Activated effector memory CD4-positive, alpha-beta T cell treated with Interleukin-2 at 50 U/mL for 16 hours (primary cell): ENCODE measurements at regions not wholly inside any gene's neighbourhood (a gene's known extent, or its start where the extent isn't known, plus 50 kb on each side); places are given as distances from the start of the nearest gene placed in this dataset.
"Not testable (repeated sequence)": the region's sequence is repeated elsewhere in the genome, so short reads cannot be mapped to it uniquely, and the experiment has no call there.

Source experiments
- DNase-seq: peaks from one replicate; pipeline ENCODE4 v3.0.0-alpha.2; 2020

DNA sequence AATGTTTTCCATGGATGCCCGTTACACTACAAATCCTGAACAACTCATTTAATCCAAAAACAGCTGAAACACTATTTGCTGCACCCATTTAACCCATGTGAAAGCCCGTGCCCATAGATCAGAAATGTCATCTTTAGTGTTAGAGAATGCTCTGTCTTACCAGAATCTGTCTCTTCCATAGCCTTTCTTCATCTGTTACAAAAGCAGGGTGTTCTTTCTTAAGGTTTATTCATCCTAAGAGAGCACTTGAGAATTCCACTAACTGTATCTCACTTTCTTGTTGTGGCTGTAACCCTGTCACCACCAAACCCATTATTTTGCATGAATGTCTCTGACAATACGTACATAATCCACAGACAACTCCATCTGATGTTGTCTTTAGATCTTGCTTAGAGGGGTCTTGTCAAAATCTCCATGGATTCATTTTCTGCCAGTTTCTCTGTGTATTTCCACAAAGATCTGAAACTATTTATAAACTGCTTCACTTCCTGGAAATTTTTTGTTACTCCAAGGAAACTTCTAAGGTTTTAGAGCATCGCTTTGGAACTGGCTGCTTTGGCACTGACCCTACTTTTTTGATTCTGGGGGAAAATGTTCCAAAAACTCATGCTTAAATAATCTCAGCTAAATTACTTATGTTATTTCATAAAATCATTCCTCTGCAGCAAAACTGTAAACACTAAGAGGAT is 167.8 kb upstream of the CCDC54 start:
- DNase-seq = no peak

DNA sequence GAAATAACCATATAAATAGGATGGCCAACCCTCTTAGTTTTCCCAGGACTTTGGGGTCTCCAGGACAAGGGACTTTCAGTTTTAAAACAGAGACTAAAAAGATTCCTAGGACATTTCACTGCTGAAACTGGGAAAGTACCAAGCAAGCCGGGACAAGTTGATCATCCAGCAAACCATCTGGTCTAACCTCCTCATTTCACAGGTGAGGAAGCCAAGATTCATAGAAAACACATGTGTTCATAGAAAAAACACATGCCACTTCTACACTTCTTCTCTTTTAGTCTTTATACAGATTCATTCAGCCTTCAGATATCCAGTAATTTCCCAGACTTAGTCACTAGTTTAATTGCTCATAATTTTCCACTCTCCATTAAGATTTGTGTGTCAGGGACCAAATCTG is 165.6 kb upstream of the CCDC54 start:
- no peak for DNase-seq

DNA sequence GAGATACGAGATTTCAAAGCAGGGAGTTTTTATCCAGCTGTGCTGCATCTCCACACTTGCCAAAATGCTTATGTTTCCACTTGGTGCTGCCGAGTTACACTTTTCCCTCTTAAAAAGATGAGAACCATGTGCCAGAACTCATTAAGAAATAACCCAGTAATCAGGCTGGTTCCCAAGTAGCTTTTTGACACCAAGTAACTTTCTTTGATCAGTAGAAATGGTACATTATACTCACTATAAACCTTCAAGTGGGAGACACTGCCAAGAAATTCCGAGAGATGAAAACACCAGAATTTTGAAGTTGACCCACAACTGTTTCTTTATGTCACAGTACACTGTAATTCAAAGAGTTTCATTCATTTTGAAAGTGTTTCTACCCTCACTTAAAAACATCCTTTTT is 164.6 kb upstream of the CCDC54 start:
- no peak for DNase-seq

DNA sequence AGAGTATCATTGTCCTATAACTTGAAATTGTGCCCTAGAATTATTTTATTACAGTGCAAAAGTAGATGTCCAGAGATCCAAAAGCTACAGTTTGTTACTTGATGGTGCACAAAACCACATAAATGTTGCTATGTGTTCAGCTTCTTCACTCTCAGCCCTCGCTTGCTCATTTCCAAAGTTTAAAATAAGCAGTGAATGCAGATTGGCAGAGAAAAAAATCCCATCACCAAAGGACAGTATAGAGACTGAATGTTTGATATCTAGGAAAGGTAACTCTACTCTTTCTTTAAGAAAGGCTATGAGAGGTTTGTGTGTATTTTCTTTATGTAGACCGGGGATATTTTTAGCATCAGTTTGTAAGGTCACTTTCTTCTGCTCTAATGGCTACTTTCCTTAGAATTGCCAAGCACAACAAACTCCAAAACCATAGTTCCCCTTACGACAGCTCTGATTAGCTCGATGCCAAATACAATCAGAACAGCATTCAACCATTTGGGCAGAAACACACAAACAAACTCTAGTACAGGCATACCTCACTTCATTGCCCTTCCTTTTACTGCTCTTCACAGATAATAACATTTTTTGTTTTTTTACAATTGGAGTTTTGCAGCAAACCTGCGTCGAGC is 164.1 kb upstream of the CCDC54 start:
- no peak for DNase-seq

DNA sequence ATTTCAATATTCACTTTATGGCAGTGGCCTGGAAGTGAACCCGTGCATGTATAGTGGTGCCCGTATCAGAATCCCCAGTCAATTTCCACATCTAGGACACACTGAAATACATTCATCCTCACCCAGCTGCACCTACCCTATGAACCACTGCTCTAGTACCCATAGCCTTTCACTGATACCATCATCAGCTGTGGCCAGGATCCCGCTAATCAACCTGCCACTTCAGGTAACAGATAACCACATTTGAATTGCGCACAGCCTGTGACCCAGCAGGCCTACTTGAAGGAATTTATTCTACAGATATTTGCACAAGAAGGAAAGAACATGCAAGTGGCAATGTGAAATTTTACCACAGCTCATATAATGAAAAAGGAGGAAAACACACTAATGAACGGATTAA is 161.0 kb upstream of the CCDC54 start:
- DNase-seq = no peak

DNA sequence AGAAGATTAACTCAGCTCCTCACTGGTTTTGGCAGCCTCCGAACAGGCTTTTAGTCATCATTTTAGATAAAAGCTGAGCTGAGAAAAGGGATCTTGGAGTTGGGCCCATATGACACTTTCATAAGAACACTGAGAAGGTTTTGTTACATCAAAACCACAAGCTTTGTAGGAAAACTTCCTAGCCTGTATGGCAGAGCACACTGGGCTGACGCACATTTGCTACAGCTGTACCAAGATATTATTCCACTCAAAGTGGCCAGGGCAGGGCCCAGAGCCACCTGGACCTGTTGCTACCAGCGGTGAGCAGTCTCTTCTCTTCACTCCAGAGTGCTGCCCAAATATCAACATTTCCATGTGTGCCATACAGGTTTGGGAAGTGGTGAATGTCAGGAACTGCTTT is 160.5 kb upstream of the CCDC54 start:
- no peak for DNase-seq

DNA sequence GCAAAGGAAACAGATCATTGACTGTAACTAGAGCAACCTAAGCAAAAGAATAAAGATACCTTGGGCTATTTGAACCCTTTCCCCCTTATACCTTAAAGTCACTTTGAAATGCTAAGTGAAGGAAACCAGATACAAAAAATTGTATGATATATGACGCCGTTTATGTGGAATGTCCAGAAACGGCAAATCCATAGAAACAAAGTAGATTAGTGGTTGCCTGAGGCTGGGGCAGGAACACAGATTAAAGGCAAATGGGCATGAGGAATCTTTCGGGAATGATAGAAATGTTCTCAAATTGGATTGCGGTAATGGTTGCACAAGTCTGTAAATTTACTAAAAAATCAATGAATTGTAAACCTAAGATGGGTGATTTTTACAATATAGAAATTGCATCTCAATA is 160.1 kb upstream of the CCDC54 start:
- no peak for DNase-seq

DNA sequence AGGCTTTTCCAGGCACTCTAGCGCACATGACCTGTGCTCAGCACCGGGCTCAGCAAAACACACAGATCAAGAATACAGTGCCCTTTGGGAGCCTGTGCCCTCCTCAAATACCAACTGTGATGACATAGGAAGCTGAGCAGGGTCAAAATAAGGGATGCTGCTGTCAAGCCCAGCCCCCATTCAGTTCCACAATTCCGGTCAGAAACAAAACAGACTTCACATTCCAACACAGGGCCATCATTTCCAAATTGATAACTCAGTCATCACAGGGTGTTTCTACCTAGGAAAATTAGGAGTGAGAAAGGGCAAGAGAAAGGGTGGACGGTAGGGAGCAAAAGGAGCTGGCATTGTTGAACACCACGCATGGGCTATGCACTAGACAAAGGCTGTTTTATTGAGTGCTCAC is 158.4 kb upstream of the CCDC54 start:
- no peak for DNase-seq

DNA sequence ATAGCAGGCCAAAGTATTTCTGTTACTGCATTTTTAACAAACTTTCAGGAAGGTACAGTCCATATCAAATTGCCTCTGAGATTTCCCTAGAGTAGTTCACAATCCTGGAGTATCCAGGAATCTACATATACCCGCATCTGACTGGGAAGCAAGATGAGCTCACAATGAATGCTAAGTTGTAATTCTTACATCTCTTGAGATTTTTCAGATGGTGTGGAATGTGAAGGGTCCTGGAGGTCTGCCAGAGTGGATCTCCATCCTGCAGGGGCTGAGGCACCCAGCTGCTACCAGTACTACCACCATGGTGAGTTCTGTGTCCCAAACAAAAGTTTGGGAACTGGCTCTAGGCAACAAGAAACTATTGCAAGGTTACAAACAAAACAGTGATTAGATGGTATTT is 156.7 kb upstream of the CCDC54 start:
- no peak for DNase-seq

DNA sequence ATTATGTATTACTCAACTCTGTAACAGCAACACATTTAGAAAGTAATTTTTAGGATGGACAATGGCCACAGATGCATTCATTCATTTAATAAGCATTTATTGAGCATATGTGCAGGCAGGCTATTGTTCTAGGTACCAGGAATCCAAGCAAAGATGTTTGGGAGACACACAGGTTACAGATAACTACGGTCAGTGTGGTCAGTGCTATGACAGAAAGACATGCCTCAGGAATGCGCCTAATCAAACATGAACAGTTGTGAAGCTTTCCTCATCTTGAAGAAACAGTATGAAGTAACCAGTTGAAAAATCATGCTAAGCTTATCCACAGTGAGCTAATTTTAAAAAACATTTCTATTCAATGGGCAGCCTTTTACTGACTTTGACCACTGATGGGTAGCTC is 155.4 kb upstream of the CCDC54 start:
- no peak for DNase-seq

DNA sequence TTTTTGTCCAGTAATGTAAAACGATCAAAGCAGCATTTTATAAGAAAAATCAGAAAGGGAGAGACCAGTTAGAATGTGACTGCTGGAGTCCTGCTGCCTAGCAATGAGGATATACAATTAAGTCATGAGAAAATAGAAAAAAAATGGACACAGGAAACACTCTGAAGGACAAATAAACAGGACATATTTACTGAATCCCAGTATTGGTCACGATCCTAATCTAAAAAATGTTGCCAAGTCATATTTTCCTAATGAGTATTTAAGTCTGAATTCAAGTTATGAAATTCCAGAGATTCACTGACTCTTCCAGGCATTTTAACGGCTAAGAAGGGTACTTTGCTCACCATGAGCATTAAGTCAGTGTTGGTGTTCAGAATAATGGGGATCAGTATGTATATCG is 154.3 kb upstream of the CCDC54 start:
- no peak for DNase-seq

DNA sequence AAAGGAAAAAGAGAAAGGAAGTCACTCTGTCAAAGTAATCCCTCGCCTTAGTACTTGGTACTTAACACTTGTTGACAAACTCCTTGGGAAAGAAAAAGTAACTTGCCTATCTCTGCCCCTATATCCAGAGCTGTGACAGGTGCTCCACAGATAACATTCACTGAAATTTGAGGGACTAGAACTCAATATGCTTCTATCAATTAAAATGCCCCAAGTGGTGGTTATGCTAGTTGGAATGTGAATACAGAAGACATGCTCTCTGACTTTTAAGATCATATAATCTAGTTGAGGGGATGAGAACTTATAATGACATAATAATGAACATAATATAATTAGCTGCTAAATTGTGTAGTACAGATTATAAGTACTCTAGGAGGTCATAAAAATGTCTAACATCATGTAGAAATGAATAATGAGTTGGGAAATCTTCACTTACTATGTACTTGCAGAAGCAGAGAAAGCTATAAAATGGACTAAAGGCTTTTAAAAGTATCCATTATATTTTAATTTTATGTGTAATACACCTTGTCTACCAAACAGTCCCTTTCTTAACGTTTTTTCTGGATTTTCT is 153.1 kb upstream of the CCDC54 start:
- no peak for DNase-seq

DNA sequence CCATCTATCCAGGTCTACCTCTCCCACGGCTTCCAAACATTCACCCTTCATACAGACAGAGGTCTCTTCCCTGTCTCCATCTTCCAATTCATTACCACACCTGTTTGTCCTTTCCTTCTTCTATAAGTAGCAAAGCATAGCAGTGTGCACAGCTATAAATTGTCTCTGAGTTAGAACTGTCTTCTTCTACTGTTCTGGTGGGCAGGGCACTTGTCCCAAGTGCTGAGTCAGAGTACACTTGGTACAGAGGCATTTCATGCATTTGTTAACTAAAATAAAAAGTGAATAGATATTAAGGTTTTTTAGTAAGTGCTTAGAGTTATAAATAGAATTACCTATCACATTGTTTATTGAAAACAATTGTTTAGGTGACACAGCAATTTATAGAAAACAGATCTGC is 150.1 kb upstream of the CCDC54 start:
- no peak for DNase-seq

DNA sequence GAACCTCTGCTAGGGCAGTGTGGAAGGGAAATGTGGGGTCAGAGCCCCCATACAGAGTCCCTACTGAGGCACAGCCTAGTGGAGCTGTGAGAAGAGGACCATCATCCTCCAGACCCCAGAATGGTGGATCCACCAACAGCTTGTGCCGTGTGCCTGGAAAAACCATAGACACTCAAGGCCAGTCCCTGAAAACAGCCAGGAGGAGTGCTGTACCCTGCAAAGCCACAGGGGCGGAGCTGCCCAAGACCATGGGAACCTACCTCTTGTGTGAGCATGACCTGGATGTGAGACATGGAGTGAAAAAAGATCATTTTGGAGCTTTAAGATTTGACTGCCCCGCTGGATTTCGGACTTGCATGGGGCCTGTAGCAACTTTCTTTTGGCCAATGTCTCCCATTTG is 143.4 kb upstream of the CCDC54 start:
- not testable (repeated sequence) for DNase-seq

DNA sequence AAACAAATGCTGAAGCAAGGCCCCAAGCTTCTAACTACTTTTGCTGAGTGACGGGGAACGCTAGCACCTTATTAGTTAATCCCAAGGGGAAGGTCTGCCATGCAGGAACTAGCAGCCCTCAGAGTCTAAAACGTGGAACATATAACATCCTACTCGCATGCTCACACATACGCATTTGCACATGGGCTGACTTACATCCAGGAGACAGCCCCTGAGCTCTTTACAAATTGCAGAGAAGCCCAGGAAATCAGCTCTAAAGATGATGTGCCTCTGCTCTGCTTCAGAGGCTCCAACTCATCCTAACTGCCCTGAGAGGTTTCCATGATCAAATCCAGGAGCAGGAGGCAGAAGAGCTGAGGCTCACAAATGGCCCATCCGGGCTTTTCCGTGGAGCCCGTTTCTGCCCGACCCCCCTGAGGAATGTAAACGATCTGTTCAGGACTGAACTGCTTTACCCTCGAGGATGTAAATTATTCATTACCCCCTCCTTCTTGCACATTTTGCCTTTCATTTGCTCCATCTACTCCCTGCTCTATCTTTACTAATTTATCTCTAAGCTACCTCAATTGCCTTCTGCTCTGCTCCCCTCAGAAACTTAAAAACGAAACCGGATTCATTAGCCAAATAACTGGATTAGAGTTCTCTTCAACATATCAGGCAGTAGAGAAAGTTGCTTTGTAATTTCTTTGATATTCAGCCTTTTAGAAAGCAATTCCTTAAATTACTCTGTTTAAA is 141.9 kb upstream of the CCDC54 start:
- DNase-seq = no peak

DNA sequence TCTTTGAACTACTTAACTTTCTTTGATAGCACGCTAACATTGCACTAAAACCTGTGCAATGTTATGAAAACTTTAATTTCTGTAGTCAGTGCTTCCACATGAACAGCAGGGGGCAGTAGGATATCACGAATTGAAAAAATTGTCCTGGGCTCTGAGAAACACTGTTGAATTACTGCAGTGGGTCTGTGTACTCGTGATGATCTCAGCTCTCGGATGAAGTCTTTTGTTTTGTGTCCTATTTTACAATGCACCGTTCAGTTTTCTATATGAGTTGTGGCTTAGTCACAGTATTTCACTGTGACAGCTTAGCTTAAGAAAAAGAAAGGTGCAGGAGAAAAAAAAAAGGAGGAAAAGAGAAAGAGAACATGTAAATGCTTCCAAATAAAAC is 141.3 kb upstream of the CCDC54 start:
- no peak for DNase-seq

DNA sequence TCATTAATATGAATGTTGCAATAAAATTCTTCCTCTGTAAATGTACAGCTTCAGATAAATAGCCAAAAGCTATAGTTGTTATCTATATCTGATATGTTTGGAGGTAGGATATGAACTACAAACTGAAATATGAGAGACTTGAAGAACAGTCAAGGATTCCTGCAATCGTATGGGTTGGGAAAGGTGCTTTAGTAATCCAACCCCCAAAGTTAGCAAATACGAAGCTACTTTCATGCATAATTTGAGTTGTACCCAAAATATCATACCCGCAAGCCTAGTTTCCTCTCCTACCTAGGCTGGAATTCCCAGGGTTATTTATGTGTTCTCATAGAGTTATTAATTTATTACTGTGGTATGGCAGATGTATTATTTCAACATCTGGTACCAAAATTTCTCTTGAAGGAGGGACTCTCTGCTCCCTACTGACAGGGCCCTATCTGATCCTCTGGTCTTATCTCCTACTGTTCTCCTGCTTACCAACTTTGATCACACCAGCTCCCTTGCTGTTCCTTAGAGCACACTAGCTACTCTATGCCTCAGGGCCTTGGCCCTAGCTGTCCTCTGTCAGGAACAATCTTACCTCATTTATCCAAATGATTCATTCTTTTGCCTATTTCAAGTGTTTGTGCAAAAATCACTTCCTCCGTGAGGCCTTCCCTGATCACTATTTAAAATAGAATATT is 140.4 kb upstream of the CCDC54 start:
- no peak for DNase-seq

DNA sequence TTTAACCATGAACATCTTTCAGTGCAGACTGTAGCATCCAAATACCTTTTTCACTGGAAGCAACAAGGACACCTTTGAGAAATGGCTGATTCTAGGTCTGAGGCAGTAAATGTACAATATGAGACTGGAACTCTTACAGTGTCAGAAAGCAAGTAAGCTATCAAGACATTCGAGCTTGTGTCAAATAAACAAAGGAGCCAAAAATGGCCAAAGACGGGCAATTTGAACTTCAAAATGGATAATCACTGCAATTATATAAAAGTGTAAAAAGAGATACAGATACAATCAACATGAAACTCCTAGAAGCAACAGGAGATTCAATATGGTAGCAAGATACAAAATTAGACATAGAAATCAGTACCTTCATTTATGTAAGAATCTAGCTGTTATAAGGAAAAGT is 138.5 kb upstream of the CCDC54 start:
- no peak for DNase-seq

DNA sequence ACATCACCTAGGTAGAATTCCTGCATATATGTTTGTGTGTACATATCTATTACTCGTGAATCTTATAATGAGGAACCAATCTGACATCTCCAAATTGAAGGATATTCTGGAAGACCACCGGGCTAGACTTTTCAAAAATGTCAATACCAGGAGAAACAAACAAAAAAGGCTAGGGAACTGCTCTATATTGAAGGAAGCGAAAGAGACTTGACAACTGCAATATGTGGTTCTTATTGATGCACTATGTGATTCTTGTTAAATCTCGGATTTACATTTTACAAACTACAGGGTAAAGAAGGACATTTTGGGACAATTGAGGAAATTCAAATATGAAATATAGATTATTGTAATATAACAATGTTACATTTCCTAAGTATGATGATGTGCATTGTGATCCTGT is 137.5 kb upstream of the CCDC54 start:
- DNase-seq = no peak

DNA sequence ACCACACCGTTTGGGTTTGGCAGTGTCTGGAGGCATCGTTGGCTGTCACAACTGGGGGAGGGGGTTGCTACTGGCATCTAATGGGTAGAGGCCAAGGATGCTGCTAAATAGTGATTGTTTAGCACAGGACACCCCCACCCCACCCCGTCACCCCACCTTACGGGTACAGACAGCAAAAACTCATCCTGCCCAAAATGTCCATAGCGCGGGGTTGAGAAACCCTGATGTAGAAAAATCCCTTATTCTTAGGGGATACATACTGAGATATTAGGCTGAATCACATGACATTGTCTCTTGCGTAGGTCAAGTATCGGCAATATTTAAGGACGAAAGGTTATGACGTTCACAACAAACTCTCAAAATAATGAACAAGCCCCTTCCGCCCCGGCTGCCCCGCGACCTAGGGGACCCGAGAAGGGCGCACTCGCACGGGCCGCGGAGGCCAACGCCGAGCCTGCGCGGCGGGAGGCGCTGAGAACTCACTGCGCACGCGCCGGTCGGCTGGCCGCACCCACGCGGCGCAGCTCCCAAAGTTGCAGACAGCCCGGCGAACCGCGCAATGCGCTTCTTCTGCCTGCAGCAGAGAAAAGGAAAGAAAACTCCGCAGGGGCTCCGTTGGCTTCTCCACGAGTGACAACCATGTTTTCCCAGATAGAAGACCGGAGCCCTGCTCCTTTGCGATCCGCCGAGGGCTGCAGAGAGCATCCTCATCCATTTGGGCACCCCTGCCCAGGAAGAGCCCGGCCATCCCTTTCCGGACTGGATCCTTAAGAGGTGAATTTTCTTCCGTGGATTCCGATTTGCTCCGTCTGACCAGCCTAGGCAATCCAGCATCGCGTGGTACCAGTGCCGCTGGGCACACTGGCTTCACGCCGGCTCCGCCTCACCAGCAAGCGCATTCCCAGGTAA is 136.8 kb upstream of the CCDC54 start:
- peak; percentile 63 for DNase-seq

DNA sequence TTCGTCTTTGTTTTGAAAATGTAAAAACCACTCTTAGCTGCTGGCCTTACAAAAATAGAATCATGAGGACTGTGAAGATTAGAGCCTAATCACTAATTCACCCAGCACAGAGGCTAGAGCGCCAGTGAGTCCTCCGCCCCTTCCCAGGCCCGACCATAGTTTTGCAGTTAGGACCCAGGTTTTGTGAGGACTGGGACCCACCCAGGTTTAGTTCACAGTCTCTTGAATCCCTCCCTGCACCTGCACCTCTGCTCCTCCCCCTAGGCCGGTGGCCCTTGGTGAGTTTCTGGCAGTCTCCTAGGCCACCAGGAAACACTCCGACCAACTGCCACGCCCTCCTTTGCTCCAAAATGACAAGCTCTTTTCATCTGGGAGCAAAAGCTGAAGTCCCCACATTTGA is 136.0 kb upstream of the CCDC54 start:
- no peak for DNase-seq

DNA sequence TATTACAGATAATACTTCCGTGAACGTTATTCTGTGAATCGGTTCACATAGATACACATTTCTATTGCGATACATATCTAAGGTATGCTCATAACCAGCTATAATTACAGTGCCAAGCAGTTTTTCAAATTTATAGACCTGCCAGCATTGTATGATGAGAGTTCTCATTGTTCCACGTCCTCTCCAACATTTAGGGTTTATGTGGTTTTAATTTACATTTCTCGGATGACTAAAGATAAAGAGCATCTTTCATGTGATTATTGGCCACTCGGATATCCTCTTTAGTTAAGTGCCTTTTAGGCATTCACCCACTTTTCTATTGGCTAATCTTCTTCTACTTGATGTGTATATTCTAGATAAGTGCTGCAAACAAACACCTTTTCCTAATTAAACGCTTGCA is 134.7 kb upstream of the CCDC54 start:
- DNase-seq = no peak
